Hematopoietic multipotent progenitor cell treated with erythropoietin and hydrocortisone succinate and interleukin-3 and kit ligand, for 4 days (in vitro differentiated cells): ENCODE measurements at regions not wholly inside any gene's neighbourhood (a gene's known extent, or its start where the extent isn't known, plus 50 kb on each side); places are given as distances from the start of the nearest gene placed in this dataset.

Source experiments
- DNase-seq: peaks from one replicate; pipeline ENCODE4 v3.0.0-alpha.2; 2015

DNA sequence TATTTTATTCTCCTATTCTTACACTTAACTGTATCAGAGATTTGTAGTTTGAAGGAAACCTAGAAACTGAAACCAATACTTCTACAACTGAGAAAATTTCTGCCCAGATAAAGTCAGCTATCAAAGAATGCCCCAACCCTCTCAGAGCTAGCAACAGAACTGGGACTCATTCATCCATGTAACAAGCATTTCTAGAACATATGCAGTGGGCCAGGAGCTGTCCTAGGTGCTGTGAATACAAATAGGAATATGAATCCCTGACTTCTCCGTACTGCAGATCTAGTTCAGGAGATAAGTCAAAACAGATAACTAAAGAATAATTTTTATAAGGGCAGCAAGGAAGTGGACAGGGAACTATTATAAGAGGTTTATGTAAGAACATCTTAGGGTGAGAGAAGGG, 654.1 kb upstream of the NOX3 start:
- no peak for DNase-seq

DNA sequence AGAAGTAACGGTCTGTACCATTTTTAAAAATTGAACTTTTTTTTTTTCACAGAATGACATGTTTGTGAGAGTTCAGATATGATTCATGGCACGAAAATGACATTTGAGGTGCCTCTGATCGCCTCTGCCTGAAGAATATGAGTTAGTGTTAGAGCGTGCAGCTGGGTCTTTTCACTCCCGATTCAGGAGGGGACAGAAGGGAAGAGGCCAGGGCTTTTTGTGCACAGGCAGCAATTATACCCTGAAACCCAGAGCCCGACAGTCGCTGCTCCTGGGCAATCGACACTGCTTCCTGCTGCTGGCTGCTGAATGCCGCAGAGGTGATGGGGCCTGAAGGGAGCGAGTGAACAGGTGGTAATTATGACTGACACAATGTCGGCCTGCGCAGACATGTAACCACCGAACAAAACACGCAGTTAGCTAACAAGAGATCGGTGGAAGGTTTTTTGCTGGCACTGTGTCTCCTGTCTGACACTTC, 652.0 kb upstream of the NOX3 start:
- no peak for DNase-seq

DNA sequence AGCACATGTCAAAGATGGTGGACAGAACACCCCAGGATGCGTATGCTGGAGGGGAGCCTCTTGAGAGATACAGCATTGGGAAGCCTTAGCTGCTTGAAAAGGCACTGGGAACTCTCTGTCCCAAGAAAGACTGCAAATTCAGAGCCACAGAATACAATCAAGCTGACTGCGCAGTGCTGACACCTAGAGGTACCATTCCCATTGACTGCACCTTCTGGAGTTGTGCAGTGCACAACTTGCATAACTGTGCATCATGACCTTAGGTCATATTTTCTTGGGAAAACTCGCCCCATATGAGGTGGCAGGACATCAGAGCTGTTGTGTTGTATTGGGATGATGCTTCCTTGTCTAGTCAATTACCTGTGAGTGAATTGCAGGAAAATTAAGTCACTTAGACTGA, 646.5 kb upstream of the NOX3 start:
- DNase-seq, result peak; percentile 5

DNA sequence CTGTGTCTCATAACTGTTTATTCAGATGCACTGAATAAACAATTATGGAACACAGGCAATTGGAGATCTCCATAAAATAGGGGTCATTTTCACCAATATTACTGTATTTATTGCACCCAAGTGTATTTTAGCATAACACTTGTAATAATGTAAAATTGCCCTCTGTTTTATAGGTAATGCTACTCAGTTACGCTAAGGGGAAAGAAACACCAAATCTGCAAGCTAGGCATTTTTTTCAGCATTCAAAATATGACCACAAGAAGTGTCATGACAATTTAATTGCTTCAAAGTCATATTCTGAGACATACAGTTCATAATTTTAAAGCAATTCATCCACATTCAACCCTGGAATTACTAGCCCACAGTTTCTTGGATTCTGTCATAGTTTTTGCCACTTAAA, 643.2 kb upstream of the NOX3 start:
- no peak for DNase-seq

DNA sequence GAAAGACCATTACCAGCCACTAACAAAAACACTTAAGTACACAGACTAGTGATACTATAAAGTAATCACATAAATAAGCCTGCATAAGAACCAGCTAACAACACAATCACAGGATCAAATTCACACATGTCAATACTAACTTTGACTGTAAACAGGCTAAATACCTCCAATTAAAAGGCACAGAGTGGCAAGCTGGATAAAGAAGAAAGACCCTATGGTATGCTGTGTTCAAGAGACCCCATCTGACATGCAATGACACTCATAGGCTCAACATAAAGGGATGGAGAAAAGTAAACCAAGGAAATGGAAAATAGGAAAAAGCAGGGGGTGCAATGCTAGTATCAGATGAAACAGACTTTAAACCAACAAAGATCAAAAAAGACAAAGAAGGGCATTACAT, 631.8 kb upstream of the NOX3 start:
- no peak for DNase-seq

DNA sequence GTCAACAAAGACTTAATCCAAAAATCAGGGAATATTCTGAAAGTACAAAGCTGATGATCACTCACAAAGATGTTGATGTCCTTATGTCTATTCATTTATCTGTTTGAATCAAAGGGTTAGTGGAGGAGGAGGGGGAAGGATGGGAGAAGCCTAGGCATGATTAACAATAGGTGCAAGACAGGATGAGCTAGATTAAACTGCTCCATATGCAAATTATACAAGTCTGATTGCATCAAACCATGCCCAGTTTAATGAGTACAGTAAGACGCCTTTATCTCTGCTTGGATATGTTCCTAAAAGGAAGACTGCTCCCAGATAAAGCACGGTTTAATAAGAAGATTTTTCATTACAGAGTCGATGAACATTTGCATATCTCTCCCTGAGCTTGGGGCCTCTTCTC, 626.4 kb upstream of the NOX3 start:
- no peak for DNase-seq

DNA sequence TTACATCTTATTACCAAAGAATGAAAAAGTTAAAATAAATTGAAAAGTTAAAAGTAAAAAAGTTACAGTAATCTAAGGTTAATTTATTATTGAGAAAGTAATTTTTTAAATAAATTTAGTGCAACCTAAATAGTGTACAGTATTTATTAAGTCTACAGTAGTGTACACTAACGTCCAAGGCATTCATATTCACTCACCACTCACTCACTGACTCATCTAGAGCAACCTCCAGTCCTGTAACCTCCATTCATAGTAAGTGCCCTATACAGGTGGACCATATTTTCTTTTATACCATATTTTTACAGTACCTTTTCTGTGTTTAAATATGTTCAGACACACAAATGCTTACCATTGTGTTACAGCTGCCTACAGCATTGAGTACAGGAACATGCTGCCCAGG, 624.7 kb upstream of the NOX3 start:
- no peak for DNase-seq

DNA sequence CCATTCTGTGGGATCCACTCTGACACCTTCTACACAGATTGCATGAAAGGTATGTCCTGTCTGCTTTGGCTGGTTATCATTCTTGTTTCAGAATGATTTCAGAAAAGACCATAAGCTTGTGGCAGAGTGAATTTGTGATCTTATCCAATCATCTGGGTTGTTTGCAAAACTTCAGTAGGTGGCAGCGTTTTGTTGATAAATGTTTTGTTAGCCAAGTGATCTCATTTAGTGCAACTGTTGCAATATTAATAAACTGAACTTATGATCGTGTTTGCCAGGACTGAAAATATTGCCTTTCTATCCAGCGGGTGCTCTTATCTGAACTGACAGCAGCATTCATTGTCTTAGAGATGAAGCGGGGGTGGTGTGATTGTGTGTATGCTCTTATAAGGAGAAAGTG, 613.2 kb upstream of the NOX3 start:
- DNase-seq, result peak; percentile 56

DNA sequence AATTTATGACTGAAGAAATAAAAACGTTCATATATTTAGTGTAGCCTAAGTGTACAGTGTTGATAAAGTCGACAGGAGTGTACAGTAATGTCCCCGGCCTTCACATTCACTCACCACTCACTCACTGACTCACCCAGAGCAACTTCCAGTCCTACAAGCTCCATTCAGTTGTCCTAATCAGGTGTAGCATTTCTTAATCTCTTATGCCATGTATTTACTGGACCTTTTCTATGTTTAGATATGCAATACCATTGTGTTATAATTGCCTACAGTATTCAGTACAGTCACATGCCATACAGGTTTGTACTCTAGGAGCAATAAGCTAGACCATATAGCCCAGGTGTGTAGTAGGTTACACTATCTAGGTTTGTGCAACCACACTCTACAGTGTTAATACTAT, 610.2 kb upstream of the NOX3 start:
- no peak for DNase-seq

DNA sequence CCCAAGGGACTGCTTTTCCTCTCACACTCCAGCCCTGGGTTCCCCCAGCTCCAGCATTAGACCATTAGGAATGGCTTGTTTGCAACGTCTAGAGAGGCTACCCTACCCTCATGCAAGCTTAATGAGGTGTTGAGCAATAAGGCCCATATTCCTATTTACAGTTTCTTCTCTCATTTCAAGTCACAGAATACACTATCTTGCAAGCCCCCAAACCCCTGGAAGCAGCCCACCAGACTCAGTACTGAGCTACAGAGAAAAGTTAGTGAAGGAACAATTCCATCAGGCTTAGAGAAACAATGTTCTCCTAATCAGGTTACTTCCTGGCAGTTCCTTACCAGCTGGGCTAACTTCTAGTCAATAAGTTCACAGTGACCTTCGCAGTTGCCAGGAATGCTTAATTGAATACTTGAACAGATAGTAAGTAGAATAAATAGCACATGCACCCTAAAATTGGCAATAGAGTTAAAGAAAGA, 606.5 kb upstream of the NOX3 start:
- no peak for DNase-seq

DNA sequence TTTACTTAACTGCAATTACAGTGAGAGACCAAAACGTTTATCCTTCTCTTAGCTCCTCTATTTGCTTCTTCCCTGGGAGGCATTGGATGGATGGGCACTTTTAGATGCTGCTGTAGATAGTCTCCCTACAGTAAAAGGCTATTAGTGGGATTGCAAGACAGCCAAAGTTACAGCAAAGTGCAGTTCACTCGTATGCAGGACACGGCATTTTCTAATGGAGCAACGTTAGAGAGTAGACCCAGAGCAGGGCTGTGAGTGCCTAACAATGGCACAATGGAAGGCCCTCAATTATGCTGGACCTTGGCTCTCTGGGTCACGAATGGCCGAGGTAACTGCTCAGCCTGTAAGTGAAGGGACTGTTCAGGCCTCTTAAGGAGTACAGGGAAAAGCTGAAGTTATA, 605.8 kb upstream of the NOX3 start:
- no peak for DNase-seq

DNA sequence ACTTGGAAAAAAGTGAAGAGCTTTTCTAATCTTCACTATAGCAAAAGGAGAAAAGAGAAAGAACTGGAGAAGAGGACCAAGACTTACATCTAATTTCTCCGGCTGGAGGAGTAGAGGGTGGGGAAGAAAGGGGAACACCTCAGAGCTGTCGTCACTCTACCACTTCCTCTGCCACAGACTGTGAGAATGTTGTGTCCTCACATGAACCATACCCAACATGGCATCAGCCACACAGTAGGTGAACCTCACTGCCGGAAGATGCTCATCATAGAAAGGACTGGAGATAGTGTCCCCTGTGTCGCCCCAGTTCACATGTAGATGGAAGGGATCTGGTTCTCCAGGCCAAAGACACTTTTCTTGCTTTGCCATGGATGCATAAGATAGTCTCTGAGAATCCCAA, 604.4 kb upstream of the NOX3 start:
- peak; percentile 49 for DNase-seq

DNA sequence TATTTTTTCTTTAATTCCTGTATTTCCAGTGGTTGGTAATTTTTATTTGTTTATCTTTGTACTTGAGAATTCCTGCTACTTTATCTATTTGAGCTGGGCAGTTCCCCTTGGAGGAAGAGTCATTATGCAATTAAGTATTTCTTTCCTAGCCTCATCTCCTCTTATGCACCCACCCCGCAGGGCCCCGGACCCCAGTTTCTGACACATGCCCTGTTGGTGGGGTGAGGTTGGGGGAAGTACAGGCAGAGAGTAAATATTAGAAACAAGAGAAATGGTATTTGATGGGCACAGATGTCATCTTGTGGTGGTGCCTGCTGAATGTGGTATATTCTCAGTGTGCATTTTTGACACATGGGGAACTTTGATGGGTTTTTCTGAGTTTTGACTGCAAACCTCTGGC, 602.7 kb upstream of the NOX3 start:
- no peak for DNase-seq

DNA sequence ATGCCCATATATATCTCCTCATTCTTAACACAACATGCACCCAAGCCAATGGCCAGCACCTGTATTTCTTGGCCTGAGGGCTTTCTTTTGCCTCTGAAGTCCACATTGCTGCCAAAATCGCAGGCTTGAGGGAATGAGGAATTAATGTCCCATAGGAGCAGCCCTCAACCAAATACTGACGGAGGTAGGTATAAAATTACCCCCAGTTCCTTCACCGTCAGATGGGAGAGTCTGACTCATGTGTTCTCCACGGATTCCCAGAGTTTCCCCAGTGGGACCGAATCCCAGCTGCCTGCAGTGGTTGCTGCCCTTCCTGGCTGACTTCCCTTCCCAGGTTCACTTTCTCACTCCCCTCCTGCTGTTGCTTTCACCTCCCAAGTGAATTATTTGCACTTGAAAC, 602.2 kb upstream of the NOX3 start:
- no peak for DNase-seq

DNA sequence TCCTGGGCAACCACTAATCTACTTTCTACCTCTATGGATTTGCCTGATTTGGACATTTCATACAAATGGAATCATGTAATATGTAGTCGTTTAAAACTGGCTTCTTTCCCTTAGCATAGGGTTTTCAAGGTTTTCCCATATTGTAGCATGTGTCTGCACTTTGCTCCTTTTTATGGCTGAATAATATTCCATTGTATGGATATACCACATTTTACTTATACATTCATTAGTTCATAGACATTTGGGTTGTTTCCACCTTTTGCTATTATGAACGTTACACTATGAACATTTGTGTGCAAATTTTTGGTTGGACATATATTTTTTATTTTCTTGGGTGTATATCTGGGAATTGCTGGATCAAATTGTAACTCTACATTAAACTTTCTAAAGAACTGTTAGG, 600.4 kb upstream of the NOX3 start:
- no peak for DNase-seq

DNA sequence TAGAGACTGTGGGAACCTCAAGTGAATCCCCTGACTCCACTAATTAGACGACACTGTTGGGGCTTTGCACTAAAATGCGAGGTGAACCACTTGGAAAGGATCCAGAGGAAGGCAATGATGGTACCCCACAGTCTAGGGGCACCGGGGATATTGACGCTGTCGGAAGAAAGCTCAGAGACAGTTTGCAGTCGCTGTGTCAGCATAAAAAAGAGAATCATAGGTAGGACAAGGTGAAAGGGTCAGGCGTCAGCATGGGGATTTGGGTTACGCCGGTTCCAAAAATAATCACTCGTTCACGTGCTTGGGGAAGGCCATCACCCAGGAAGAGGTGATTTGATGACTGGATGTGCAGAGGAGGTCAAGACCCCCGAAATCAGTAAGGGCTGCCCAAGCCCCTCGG, 598.0 kb upstream of the NOX3 start:
- DNase-seq, result no peak

DNA sequence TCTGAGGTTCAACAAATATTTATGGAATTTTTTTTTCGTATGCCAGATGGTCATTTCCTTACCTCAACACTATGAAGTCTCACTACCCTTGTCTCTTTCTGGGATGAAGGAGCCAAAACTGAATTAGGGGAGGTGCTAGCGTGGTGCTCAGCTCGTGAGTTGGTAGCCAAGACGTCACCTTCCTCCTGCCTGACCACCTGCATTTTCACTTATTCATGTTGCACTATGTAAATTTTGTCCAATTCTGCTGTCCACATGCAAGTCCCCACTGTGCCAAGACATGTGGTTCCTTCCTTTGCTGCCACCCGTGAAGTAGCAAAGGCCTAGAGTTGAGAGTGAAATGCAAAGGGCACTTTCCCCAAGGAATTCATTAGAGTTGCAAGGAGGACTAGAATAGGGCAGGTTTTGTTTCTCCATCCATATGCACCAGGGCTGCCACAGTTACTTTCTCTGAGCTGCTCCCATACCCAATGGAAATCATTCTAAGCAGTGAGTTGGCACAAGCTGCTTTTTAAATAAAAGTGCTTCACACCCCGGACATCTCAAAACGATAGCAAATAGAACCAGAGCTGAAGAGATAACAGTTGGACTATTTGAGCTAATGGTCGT, 591.3 kb upstream of the NOX3 start:
- no peak for DNase-seq

DNA sequence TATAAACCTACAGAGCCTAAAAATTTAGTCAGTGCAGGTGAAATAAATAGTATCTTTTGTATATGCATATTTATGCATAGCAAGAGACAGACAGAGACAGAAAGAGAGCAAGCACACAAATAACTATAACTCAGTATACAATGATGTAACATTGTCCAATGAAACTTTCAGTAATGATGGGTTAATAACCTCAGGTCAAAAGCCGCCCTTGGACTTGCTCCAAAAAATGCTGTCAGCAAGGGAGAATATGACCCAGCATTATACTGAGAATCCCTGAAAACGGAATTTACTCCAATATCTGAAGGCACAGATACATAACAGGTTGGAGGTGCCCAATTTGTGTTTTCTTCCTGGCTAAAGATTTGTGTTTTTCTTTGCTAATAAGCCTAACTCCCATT, 590.6 kb upstream of the NOX3 start:
- no peak for DNase-seq

DNA sequence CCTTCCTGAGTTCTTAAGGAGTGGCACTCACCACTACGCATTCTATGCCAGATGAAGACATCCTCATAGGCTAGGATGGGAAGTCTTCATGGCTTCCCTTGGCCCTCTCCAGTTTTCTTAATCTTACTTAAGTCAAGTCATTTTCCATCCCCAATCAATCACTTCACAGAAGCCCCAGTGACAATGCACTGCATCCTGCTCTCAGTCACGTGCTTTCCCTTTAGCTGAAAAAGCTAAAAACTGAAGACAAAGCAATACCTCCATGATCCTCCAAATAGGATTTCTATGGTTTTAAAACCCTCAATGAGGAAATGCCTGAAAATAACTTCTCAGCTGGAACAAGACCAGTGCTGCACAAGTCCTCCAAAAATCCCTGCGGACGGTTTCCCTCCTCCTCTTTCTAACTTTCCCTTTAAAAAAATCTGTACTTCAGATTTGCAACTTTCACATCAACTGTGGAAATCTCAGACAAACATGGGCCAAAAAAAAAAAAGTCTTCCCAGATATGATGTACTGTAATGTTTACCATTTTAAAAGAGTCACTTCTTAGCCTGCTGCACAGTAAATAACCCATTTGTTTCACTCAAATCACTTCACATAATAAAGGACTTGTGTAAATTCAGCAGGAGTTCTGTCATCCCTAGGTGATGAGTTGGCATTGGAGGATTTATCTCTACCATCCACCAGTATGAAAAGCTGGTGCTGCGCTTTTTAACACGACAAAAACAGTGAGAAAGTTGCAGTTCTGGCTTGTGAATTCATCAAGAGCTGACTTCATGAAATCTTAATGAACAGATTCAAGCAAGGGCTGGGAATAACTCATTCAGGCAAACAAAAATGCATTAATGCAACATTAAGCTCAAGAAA, 590.0 kb upstream of the NOX3 start:
- no peak for DNase-seq

DNA sequence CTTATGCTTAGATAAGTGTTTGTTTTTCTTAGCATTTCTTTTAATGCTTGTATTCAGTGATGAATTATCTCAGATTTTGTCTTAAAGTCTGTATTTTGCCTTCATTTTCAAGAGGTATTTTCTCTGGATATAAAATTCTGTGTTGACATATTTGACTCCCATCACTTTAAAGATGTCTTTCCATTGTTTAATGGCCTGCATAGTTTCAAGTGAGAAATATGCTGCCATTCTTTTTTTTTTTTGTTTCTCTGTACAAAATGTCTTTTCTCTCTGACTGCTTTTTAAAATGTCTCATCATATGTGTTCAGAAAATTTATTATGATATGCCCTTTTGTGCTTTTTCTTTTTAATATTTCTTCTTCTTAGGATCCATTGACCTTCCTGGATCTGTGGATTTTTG, 578.0 kb upstream of the NOX3 start:
- peak; percentile 22 for DNase-seq

DNA sequence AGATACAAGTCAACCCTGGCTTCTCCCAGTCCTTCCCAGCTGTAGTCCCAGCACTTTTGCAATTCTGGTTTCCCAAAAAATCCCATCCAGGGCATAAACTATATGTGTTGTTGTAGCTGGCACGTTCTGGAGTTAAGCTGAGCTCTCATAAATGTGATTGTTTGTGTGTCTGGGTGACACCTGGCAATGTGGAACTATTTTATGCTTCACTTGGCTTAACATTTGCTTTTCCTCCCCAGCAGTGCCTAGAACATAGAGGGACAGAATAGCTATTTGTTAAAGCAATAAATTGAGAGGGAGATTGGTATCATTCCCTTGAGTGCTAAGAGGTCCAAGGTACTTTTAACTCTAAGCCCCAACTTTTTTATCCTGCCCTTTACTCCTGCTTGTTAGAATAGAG, 575.9 kb upstream of the NOX3 start:
- no peak for DNase-seq

DNA sequence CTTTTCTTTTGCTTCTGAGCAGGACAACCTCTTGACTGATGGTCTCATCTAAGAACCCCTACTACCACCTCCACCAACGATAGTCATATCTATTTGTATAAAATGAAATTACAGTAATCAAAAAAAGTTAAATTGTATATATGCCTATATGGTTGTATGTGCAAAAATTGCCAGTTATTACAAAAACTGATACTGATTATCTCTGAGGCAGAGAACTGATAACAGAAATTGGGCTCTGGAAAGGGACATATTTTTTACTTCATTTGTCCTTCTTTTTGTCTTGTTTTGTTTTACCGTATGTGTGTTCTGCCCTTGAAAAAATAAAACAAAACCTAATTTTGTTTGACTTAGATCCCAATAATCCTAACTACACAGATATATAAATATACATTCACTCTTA, 574.4 kb upstream of the NOX3 start:
- no peak for DNase-seq

DNA sequence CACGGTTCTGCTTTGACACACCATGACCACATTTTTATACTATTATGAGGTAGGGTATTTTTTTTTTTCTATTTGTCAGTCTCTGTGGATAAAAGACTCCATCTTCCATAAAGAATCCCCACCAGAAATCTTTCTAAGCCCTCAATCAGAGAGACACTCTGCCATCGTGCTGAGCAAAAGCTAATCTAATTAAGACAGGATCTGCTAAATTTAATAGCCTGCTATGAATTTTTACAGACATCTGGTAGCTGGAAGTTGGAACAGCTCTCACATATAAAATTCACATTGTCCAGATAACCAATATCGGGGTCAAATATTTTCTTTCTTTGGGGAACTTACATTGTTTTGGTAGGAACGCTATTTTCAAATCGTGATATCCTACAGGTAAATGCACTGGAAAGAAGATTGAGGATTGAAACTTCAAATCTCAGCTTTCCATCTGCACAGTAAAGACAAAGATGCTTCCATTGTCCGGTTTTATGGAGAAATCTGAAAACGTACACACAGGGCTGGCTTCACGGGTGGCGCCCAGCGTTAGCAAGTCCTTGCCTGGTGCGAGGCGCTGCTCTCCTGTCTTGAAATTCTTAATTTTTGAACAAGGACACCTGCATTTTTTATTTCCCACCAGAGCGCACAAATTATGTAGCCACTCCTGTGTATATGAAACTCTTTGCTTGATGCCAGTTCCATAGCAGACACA, 573.8 kb upstream of the NOX3 start:
- no peak for DNase-seq
